ENCODE measurements at regions not wholly inside any gene's neighbourhood (a gene's known extent, or its start where the extent isn't known, plus 50 kb on each side); places are given as distances from the start of the nearest gene placed in this dataset.
"Not testable (repeated sequence)": the region's sequence is repeated elsewhere in the genome, so short reads cannot be mapped to it uniquely, and the experiment has no call there.

DNA sequence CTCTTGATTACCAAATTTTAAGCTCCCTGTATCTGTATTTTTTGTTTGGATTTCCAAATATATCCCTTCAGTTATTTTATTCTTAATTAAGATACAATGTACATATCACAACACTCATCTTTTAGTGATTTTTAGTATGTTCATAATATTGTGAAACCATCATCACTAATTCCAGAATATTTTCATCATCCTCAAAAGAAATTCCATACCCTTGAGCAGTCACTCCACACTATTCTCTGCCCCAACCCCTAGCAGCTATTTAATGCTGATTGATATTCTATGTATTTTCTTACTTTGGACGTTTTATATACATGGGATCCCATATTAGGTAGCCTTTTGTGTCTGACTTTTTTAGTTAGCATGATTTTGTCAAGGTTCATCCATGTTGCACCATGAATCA, 127.4 kb upstream of the SLC8A1 start:
- DNase-seq (ENCODE audit: low read depth): no peak

DNA sequence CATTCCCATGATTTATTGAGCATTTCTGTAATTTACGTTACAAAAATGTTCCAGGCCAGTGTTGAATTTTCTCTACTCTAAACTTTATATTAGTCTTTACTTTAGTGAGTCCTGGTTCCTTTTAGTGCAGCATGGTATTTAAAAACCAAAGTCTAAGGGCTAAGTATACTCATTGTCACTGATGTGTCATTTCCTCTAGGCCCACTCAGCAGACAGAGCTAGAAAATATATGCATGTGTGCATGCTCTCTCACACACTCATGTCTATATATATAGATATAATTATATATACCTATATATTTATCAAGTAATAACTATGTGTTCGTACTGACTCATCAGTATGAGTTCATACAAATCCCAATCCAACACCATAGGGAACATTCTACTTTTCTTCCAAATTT, 132.5 kb upstream of the SLC8A1 start:
- DNase-seq (ENCODE audit: low read depth): no peak

GRCh38 chr2:40591774-40592173, 139.9 kb upstream of the SLC8A1 start:
- no peak for DNase-seq (ENCODE audit: low read depth)

- no peak for DNase-seq (ENCODE audit: low read depth)
These were observed 140.3 kb upstream of the SLC8A1 start for GRCh38 chr2:40592218-40592617.

GRCh38 chr2:40606862-40607261, 155.0 kb upstream of the SLC8A1 start:
- no peak for DNase-seq (ENCODE audit: low read depth)

DNA sequence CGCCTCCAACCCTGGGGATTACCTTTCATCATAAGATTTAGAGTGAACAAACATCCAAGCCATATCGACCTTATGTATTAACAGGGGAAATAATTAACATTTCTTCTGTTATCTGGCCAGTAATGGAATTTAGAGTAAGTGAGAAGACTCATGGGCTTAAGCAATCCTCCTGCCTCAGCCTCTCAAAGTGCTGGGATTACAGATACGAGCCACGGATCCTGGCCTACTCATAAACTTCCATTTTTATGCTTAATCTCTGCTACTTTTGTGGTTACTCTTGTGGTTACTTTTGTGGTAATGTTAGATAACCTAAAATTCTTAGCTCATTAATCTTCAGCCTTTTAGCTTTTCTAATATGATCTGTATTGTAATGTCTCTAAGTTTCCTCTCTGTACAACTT, 159.3 kb upstream of the SLC8A1 start:
- no peak for DNase-seq (ENCODE audit: low read depth)

DNA sequence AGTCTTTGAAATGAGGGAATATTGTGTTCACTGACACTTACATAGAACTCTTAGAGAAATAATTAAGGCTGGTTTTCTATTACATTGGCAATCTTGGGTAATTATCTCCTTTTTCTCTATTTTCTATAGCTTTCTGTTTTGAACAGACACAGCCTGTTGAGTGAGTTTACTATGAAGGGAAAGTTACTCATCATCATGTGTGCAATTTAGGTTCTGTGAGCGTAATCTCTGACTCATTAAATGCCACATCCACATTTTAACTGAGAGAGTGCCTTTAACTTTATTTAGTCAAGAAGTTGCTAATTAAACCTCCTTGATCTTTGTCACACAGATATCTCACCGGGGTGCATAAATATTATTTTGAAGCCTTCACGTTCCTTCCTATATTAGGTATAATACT, 174.0 kb upstream of the SLC8A1 start:
- DNase-seq (ENCODE audit: low read depth): no peak

DNA sequence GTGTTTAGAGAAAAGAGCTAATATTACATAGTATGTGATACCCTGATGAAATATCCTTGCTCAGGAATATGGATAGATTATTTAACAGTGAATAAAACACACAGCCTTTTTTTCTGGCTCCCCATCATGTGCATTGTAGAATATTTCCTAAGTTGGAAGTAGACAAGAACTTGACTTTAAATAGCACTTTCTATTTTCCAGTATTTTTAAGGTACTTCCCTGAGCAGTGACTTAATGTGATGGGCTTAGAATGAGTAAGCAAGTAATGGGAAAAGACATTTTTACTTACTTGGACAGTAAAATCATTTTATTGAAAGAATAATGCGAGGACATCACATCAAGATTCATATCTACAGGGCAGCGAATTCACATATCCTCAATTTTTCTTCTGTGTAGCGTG, 176.7 kb upstream of the SLC8A1 start:
- DNase-seq (ENCODE audit: low read depth): no peak

- no peak for DNase-seq (ENCODE audit: low read depth)
These were observed 178.0 kb upstream of the SLC8A1 start for GRCh38 chr2:40629768-40630434.

- DNase-seq (ENCODE audit: low read depth): no peak
These were observed 187.4 kb upstream of the SLC8A1 start for GRCh38 chr2:40639320-40639719.

DNA sequence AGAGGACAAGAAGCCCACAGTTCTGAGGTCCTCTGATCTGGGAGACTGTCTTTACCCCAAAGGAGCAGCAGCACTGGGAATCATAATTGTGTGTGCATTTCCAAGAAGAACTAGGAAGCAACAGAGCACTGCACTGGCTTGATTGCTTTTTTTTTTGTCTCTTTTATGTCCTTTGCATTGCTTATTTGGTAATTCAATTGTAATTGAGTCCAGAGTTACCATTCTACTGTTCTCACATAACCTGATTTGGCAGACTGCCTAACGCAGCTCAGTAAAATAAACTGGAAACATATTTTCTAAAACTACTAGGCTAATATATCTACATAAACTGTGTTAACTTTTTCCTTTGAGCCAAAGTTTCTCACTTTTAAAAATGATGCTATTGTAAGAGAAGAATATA, 190.3 kb upstream of the SLC8A1 start:
- no peak for DNase-seq (ENCODE audit: low read depth)

DNA sequence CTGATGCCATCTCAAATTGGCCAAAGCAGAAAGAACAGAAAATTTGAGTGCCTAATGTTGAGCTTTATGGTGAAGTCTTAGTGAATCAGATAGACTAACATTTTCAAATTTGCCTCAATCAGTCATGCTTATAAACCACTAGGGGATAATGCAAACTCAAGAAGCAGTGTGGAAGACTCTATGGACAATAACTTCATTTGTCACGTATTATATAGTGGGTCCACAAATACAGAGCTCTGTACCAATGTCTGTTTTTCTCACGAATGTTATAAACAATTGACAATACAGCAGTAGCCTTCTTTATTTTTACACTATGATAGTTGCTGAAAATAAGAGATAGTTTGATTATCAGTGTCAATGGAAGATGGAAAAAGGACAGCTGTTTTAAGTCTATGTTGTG, 190.8 kb upstream of the SLC8A1 start:
- no peak for DNase-seq (ENCODE audit: low read depth)

- no peak for DNase-seq (ENCODE audit: low read depth)
These were observed 194.8 kb upstream of the SLC8A1 start for GRCh38 chr2:40646642-40647041.

DNA sequence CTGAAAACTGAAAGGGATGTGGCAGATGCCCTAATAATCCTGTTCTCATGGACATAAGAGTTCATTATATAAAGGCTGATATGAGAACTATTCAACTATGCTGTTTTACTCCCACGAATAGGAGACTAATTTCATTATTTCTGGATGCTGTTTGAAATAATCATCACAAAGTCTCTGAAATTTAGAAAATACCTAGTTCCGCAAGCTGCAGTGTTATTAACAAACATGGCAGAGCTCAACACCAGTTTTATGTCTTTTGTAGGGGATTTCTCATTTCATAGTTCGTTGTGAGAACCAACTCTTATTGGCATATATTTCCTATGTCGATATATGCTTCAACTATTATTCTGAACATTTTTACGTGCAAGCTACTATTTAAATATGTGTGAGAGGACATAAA, 200.3 kb upstream of the SLC8A1 start:
- no peak for DNase-seq (ENCODE audit: low read depth)

DNA sequence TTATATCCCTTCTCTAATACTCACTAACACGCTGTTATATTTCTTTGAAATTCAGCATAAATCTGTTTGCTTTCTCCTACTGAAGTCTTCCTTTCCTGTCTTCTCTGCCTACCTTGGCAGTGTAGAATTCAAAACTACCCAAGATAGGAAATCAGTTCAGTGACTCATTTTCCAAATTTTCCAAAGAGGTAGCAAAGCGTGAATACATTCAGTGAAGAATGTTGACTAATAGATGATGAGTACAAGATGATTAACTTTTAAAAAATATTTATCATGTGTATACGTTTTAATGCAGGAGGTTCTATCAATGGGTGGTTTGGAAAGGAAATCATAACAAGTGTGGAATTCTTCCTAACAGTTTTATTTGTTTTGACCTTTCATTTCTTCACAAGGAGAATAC, 201.9 kb upstream of the SLC8A1 start:
- no peak for DNase-seq (ENCODE audit: low read depth)

DNA sequence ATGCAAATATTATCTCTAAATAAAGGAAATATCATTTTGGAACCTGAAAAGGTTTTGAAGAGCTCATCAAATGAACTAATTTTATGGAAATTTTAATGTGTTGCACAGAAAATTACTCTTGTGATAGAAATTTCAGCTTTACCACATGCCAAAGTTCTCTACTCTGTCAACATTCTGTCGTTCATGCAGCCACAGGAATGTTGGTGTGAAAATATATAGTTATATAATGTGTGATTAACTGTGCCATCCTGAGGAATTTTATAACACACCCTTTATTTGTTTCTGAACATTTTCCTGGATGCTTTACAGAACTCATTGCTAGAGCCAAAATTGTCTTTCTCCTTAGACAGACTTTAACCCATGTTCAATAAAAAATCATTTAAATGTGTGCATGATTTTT, 202.5 kb upstream of the SLC8A1 start:
- no peak for DNase-seq (ENCODE audit: low read depth)

DNA sequence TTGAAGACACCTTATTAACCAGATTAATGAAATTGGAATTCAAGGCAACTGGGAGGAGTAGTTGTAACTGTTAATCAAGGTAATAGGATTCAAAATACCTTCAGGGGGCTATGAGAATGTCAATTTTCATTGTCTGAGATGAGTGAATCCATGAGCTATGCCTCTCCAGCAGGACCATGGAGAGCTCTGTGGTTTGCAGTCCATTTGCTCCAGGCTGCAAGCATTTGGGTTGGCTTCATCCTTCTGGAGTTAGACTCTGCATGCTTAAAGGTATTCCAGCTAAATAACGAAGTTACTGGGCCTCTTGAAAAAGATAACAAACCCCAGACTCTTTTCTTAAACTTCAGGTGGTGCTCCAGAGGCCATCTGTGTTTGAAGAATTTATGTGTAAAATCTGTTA, 207.1 kb upstream of the SLC8A1 start:
- no peak for DNase-seq (ENCODE audit: low read depth)

GRCh38 chr2:40665493-40666232, 213.8 kb upstream of the SLC8A1 start:
- no peak for DNase-seq (ENCODE audit: low read depth)

DNA sequence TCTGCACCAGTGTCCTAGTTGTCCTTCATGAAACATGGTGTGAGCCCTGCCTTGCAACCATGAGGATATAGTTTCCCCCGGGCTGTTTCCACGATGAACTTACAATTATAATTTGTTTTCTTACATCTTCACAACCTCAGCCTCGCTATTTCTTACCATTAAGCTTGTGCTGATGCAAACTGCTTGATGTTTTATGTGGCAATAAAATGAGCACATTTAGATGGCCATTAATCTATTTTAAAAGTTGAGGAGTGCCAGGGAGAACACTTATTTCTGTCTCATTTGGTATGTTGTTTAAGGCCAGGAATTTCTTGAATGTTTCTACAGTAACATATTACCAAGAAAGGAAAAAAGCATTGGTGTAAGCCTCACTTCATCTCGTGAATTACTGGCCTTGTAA, 214.5 kb upstream of the SLC8A1 start:
- DNase-seq (ENCODE audit: low read depth): no peak

DNA sequence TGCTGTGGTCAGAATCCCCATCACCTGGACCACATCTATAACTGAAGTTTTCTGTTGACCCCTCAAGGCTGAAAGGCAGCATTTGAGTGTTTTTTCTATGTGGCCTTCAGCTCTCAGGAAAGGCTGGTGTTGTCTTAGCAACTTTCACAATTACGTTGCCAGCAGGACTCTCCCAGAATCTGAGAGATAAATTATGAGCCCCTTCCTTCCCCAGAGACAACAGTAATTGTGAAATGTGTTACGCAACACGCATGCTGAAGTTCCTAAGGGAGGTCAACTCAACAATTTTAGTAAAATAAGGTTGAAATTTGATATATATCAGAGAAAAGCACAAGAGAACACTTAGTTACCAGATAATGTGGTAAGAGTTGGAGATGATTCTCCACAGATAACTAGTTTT, 216.5 kb upstream of the SLC8A1 start:
- DNase-seq (ENCODE audit: low read depth): no peak

- DNase-seq (ENCODE audit: low read depth): not testable (repeated sequence)
These were observed 224.4 kb upstream of the SLC8A1 start for GRCh38 chr2:40676134-40676790.

DNA sequence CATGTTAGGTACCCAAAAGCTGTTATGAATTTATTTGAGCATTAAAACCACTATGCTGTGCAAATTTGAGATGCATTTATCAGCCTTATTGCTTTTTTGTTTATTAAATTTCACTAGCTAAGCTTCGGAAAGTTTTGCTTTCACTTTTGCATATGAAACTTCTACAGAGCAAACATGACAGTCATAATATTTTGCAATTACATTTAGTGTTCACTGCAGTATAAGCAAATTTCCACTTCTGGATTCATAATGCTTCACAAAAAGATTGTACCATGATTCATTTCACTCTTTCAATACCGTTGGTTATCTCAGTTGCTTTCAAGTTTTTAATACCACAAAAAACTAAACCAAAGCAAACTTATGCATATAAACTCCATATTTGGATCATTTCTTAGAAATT, 228.7 kb upstream of the SLC8A1 start:
- DNase-seq (ENCODE audit: low read depth): no peak

DNA sequence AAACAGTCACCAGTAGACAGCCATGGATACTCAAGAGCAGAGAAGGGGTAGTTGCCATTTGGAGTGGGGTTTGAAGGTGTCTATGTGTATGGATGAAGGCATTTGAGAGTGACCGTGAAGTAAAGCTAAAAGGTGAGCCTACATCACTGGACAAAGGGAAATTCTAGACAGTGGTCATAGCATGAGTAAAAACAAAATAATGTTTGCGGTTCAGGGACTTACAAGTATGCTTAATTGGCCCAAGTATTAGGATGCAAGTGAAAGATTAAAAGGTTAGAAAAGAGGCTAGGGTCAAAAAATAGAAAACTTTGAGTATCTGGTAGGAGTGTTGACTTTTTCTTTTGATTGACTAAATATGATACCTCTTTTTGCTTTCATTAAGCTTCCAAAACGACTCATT, 238.1 kb upstream of the SLC8A1 start:
- DNase-seq (ENCODE audit: low read depth): no peak

GRCh38 chr2:40690525-40690924, 238.6 kb upstream of the SLC8A1 start:
- DNase-seq (ENCODE audit: low read depth): no peak
